GM04503 (cell line): ENCODE measurements at regions not wholly inside any gene's neighbourhood (a gene's known extent, or its start where the extent isn't known, plus 50 kb on each side); places are given as distances from the start of the nearest gene placed in this dataset.

ENCODE experiments used
- DNase-seq: peaks from one replicate; pipeline ENCODE4 v3.0.0-alpha.2; 2012; ENCODE audit warnings: low read depth

DNA sequence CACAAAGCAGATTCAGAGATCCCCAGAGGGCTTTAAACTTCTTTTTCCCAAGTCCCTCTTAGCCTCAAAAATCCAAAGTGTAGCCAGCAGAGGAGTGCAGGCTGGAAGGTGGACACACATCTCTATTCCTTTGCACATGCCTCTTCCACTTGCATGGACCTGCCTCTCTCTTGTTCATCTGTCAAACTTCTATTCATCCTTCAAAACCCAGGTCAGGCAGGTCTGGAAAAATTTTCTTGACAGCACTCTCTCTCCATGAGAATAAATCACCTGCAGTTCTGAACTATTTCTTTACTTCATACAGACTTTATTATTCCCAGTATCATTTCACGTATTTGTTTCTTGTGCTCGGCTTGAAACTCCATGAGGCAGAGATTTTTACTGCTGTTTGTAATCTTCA is 127.5 kb downstream of the SS18 start:
- no peak for DNase-seq

DNA sequence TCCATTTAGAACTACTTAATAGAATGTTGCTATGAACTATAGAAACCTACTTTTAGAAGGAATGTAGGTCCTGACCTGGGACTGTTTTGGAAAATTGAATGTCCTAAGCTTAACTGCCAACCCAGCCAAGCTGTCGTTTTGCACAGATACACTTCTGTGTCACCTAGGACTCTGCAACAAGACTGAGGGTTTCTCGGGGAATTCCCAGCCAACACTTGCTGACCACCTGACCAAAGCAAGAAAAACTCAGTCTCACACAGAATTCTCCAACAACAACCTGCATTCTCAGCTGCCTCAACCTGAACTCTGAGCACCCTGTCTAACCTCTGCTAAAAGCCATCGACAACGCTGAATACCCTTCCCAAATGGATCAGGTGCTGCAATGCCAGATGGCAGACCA is 128.2 kb downstream of the SS18 start:
- no peak for DNase-seq

DNA sequence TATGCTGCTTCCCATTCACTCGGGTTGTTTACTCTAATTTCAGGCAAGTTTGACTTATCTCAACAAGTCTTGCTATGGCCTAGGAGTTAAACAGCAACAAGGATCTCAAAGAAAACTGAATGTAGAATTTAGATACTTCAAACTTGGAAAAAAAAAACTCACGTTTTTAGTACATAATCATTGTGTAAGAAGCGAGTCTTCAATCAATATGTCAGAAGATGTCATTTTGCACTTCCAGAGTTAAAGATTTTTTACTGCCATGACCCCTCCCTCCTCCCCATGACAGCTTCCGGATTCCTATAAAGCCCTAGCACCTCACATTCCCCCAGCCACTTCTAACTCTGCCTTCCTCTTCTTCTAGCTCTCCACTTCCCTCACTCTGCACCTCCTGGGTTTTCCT is 133.4 kb downstream of the SS18 start:
- no peak for DNase-seq

DNA sequence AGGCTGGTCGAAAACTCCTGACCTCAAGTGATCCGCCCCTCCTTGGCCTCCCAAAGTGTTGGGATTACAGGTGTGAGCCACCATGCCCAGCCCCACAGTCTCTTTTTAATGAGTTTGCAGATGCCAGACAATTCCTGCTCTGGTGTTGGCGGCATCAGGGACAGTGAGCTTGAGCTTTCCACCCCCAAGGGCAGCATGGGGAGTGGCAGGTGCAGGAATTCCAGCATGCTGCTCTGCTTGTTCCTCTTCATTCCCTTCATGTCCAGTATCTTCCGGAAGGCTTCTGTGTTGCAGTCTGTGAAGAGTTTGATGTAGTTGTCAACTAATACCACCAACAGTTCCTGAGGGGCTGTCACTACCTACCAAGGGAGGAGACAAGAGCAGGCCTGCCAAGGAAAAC is 137.3 kb downstream of the SS18 start:
- DNase-seq = no peak

DNA sequence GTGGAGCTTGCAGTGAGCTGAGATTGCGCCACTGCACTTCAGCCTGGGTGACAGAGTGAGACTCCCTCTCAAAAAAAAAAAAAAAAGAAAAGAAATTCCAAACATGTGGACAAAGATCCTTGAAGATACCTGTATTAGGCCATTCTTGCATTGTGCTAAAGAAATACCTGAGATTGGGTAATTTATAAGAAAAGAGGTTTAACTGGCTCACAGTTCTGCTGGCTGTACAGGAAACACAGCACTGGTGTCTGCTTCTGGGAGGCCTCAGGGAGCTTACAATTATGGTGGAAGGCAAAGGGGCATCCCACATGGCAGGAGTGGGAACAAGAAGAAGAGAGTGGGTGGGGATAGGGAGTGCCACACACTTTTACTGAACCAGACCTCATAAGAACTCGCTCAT is 140.1 kb downstream of the SS18 start:
- DNase-seq = no peak

DNA sequence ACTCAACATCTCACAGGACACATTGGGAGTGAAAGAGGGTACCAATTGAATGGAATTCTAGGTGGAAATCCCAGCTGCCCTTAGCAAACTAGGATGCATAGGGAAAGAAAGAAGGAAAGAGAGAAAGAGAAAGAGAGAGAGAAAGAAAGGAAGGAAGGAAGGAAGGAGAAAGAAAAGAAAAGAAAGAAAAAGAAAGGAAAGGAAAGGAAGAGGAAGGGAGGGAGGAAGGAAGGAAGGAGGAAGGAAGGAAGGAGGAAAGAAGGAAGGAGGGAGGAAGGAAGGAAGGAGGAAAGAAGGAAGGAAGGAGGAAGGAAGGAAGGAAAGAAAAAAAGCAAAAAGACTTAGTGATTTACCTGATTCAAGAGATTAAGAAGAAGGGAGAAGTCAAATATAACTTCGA is 143.9 kb downstream of the SS18 start:
- no peak for DNase-seq

DNA sequence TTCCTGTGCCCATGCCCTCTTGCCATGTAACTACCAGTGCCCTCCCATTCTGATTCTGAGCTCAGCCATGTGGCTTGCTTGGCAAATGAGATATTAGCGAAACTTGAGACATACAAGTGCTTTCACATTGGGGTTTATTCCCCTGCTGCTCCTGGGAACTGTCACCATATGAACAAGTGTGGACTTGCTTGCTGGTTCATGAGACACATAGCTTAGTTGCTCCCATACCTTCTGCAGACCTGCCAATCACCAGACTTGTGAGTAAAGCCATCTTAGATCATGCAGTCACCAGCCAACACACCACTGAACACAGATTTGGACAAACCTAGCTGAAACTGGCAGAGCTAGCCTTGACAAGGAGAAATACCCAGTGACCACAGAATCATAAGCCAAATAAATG is 155.1 kb downstream of the SS18 start:
- no peak for DNase-seq

DNA sequence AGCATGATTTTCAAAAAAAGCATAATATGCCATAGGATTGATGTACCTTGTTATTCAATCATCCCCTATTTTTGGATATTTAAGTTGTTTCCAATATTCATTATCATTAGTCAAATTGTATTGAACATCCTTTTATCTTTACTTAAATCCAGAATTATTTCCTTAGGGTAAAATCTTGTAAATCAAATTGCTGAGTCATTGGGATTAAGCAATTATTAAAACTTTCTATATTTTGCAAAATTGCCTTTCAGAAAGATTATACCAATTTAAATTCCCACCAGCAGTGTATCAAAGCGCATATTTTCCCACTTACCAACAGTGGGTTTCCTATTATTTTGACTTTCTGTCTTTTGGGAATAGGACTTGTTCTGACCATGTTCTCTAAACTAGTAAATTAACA is 159.3 kb downstream of the SS18 start:
- DNase-seq = no peak

DNA sequence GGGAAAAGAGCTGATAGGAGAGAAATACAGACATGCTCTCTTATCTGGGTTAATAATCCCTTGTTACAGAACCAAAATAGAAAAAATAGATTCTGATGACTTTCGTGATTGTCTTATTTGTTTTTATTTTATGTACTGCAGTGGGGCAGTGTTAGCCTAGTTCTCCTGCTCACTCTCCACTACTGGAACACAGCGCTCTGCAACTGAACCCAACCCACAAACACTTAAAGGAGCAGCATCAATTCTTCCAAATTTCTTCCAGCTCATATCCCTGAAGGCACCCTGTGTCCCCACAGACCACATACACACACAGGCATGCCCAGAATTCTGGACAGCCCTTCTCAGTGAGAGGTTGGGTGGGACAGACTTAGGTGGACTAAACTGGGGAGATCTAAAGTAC is 160.6 kb downstream of the SS18 start:
- DNase-seq = no peak

DNA sequence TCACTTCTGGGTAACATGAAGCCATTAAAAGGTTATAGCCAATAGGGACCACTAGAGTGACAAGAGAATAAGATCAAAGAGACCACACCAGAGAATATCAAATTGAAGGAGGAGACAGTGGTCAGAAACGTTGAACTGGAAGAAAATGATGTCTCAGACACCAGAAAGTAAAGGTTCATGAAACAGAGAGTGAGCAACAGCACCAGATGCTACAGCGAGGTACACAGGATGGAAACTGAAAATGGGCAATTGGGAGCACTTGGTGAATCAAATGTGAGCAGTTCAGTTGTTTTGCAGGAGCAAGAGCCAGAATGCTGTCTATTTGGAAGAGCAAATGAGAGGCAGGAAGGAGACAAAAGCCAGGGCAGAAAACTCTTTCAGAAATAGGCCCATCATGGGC is 162.6 kb downstream of the SS18 start:
- no peak for DNase-seq

DNA sequence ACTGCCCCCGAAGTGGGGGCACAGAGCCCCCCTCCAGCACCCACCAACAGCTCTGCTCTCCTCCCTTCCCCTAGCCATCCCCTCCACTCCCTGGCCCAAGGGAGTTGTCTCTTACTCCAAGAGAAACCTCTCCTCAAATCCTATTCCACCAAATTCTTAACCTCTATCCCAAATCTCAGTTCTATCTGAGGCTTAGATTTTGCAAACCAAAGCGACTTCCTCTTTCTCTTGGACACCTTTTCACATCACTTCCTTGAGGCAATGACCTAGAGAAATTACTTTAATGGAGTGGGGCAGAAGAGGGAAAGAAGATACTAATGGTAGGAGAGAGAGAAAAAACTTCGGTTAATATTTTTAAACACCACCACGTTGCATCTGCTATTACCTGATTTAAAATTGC is 167.2 kb downstream of the SS18 start:
- no peak for DNase-seq

DNA sequence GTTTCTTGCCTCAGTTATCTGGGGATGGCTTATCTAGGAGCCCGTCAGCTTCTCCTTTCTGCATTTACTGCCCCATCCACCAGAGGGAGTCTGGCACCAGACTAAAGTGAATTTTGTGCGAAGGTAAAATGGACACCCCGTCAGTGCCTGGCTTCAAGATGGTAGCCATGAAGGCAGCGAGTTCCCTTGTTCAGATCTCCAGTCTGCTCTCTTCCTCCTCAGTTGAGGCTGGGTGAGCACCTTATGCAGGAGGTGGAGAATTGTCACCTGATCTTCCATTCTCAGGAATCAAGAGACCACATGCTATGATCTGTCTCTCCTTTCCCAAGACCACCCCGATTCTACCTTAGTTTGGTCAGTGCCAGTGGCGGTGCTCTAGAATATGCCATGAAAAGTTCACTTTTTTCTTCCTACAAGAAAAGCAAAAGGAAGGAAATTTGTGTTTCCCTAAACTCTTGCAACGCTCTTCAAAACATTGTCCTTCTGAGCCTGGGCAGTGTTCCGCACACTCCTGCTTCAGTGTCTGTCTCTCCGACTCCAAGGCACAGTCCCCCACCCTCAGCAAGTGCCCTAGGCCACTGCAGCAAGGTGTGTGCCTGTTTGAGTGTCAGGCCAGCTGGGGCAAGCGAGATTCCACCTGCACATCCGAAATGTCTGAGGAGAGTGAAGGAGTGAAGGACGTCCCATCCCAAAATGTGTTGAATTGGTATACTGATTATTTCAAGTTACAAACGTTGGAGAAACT is 168.6 kb downstream of the SS18 start:
- no peak for DNase-seq

DNA sequence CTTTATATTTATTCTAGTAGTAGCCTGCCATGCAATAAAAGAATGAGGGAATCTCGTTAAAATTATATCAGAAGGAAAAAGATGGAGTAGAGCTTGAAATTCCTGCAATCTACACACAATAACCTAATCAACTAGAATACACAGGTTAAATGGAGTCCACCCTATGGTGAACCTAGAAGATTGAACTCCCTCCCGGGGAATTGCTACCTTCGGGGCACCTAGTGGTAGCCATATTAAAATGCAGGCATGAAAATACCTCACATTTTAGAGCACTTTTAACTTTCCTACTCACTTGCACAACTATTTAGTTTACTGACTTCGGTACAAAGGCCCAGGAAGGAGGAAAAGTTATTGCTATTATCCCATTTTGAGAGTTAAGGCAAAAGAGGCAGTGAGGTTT is 174.5 kb downstream of the SS18 start:
- DNase-seq = no peak

DNA sequence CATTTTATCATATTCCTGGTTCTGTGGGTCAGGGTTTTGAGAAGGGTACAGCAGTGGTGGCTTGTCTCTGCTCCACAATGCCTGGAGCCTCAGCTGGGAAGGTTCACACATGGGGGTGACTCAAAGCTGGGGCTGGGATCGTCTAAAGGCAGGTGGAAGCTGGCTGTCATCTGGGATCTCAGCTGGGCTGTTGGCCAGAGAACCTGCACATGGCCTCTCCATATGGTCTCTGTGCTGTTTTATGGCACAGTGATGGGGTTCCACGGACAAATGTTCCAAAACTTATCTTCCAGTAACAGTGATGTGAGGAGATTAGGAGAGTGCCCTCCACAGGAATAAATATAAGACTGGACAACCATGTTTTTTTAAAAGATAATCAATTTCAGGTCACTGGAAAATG is 191.4 kb downstream of the SS18 start:
- no peak for DNase-seq

DNA sequence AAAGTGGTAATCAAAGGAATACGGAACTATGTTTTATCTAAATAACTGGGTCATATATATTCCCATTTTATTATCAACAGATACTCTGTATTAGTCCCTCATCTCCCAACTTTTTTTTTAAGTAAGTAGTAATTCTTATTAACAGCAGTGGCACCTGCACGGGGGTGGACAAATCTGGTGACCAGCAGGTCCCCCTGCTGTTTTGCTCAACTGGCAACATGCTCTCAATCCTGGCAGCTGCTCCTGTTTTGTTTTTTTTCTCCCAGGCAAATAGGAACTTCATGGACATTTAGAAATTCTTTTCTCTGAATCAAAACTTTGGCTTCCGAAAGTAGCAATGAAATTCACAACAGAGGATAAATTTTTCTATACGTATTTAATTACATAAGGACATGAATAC is 193.5 kb downstream of the SS18 start:
- DNase-seq = no peak

DNA sequence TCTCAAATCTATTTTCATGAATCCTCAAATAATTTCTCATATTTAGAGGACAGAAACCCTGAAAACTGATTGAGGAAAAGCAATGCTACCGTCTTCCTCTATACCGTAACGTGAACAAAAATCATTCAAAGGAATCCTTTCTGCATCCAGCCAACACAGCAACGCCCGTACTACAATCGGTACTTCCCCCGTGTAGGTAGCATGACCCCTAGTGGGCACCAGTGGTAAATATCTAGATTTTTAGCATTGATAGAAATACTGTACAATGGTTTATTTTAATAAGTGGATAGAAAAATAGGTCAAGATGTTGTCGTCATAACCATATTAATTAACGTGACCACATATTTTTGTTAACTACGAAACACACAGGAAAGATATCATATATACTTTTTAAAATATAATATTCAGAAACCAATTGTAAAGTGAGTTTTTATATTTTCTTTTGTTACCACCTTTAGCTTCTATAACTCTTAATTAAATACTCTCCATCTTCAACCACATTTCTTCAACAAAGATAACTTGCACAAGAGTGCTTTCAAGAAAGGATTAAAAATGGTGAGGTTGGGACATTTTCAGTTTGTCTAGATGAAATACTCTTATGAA is 194.1 kb downstream of the SS18 start:
- DNase-seq = peak; percentile 7

DNA sequence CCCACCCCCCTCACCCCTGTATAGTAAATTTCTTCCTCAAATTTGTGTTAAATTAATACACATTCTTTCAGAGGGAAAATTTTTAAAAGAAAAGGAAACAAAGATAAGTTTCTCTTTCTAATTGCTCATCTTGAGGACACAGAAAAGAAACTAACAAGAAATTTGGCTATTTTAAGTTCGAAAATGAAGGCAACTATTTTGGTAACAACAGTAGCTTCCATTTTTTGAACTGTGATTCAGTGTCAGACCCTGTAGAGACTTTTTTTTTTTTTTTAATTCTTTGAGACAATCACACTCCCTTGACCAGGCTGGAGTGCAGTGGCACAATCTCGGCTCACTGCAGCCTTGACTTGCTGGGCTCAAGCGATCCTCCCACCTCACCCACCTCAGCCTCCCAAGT is 194.9 kb downstream of the SS18 start:
- no peak for DNase-seq

DNA sequence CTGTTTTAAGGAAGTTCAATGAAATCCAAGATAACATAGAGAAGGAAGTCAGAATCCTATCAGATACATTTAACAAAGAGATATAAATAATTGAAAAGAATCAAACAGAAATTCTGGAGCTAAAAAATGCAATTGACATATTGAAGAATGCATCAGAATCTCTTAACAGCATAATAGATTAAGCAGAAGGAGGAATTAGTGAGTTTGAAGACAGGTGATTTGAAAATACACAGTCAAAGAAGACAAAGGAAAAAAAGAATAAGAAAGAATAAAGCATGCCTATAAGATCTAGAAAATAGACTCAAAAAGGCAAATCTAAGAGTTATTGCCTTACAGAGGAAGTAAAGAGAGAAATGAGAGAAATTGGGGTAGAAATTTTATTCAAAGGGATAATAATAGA is 204.1 kb downstream of the SS18 start:
- DNase-seq = no peak

DNA sequence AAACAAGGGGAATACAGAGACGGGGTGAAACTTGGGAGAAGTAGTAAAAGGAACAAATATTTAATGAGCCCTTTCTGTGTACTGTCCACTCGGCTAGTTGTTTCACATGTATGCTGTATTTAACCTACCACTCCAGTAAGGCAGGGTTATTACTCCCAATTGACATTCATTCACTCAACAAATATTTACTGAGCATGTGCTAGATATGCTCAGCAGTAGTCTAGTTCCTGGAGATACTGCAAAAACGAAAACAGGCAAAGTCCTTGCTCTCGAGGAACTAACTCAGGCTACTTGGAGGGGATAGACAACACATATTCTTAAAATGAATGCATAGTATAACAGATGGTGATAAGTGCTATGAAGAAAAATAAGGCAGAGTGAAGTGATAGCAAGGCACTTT is 207.3 kb downstream of the SS18 start:
- DNase-seq = no peak

DNA sequence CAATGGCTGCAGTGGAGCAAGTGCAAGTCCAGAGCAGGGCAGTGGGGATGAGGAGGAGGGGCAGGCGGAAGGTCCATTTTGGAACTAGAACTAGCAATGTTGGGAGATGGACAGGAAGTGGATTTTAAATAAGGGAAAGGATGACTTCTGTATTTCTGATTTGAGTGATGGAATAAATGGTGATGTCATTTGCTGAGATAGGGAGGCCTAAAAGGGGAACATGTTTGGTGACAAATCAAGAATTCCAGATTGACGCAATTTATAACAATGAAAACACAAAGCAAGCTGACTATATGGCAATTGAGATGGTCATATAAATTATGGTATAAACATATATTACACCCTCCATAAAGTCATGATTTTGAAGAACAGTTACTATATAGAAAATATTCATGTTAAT is 209.3 kb downstream of the SS18 start:
- no peak for DNase-seq

DNA sequence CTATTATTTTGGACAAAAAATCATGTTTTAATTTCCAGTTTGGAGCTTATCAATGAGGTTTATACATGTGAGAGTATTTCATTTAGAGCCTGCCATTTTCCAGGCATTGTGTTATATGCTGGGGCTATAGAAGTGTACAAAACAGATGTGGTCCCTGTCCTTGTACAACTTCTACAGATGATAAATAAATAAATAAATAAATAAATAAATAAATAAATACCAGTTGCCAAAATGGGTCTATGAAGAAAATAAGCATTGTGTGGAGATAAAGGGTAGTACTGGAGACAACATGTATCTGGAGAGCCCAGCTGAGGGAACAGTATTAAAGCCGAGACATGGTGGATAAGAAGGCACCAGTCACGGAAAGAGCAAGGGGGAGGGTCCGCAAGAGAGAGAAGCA is 210.0 kb downstream of the SS18 start:
- no peak for DNase-seq

DNA sequence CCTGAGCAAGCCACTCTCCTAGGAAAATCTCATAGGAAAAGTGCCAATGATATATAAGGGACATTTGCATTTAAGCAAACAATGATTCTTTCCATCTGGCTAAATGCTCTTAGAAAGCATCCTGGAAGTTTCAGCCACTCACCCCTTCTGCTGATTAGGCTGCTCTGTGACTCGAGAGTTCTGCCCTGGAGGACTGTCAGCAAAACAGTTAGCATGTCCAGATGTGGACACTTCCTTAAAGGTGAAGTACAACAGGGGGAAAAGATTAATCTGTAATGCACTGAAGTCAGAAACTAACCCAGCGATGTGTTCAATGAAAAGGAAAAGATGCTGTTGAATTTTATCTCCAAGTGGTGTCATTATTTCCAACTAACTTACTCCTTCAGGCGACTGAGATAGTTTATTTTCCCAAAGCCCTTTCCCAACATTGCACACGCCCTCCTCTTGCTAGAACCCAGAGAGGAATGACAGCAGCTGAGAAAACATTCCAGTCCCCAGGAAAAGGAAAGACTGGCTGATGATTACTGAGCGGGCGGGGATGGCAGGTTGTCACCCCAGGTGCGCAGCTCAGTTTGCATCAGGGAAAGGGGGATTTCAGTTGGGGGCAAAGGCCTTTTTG is 214.0 kb downstream of the SS18 start:
- DNase-seq = no peak

DNA sequence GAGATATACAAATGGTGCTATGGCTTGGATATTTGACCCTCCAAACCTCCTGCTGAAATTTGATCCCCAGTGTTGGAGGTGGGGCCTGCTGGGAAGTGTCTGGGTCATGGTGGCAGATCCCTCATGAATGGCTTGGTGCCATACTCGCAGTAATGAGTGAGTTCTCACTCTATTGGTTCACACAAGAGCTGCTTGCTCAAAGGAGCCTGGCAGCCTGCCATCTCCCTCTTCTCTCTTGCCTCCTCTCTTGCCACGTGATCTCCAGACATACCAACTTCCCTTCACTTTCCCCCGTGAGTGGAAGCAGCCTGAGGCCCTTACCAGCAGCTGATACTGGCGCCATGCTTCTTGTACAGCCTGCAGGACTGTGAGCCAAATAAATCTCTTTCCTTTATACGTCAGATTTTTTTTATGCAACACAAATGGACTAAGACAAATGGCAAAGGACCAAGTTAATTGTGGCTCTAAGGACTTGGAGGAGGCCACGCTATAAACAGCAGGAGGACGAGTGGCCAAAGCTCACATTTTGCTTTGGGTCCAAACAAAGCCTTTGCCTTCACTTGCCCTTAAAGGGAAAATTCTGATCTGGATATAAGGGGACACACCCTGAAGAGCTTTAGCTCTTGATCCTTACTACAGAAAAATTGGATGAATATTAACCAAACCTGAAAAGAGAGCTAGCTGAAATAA is 214.7 kb downstream of the SS18 start:
- DNase-seq = no peak
